ENCODE measurements at regions not wholly inside any gene's neighbourhood (a gene's known extent, or its start where the extent isn't known, plus 50 kb on each side); places are given as distances from the start of the nearest gene placed in this dataset.

DNA sequence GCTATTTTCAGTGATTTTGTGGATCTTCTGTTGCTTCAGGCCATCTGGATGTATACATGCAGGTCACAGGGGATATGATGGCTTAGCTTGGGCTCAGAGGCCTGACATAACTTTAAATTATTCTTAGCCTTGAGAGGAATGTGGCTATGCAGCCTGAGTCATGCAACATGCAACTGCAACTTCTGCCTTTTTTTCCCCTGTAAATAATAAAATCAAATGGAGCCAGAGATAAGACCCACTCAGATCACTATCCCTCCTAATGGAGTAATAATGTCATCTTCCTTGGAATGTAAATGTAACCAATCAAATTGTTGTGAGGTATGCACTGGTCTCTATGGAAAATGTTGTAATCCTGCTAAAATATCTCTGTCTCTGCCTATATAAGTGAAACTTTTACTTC is 54.9 kb downstream of the MAGEB17 start:
- DNase-seq (ENCODE audit: low read depth in 2 of 2): no peak

DNA sequence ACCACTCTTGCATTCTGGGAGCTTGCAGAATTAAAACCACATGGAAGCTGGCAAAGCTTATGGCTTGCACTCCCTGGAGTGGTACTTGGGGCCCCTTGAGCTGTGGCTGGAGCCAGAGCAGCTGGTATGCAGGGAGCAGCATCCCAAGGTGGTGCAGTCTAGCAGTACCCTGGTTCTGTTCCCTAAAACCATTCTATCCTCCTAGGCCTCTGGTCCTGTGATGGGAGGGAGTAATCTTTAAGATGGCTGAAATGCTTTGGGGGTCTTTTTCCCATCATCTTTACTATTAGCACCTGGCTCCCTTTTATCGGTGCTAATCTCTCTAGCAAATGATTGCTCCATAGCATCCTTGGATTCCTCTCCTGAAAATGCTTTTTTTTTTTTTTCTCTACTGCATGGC is 56.1 kb downstream of the MAGEB17 start:
- DNase-seq (ENCODE audit: low read depth in 2 of 2): no peak

DNA sequence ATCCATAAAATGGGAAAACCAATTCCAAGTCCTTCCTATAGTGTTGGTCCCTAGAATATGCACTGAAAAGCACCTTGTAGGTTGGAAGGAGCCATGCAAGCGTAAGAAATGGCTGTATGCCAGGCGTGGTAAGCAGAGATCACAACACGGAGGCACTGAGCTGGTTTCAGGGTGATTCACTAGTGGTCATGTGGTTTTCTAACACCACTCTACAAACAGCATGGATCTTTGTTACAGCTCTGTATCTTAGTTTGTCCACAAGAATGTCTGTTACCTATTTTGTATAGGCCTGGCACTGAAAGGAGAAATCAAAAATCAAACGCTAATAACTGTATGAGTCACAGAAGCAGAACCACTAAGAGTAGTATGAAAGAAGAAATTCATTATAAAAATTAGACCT is 71.9 kb downstream of the MAGEB17 start:
- no peak for DNase-seq (ENCODE audit: low read depth in 2 of 2)

DNA sequence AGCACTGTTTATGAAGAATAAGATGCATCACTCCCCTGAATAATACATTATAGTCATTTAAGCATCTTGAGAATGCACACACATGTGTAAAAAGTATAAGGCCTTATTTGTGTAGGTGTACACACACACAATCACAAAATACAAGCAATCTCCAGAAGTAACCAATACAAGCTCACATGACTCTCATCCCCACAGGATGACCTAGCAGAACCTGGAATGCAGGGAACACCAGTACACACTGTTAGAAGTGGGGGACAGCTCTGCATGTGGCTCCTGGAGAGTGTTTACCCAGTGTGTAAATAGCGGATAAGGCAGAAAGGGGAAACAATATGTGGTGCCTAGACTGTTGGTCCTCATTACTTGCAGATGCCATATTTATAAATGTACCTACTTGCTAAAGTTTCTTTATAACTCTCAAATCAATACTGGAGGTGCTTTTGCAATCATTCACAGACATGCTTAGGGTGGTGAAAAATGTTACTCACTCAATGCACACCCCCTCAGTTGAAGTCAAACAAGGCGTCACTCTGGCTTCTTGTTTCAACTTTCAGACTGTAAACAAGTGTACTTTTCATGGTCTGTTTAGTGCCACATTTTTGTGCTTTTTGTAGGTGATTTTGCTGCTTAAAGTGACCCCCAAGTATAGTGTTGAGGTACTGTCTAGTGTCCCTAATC is 73.1 kb downstream of the MAGEB17 start:
- no peak for DNase-seq (ENCODE audit: low read depth in 2 of 2)

DNA sequence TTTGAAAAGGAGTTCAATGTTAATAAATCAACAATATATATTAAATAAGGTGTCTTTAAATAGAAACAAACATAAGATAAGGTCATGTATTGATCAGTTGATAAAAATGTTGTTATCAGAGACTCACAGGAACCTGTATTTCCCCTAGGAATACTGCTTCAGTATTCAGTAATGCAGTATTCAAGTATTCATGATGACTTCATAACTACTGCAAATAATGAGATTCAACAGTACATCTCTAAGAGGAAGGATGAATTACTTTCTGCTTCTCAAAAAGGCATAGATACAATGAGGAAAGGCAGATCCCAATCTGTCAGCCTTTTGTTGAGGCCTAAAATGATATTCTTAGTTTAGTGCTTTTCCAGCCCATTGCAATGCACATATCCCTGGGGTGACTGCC is 73.7 kb downstream of the MAGEB17 start:
- DNase-seq (ENCODE audit: low read depth in 2 of 2): no peak

DNA sequence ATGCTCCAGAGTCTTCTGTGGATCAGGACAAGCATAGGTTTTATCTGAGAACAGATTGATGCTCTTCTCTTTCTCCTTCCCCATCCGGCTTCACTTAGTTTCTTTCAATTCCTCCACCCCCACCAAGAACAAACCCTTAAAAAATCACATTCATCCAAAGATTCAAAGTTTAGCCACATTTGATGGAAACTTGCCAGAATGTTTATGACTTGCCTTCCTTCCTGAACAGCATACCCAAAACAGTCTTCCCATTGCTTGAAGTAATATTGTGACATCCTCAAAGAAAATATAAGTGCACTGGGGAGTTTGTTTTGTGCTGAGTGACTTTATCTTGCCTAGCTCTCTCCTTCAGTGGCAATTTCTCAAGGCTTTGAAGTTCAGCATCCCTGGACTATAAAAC is 83.0 kb downstream of the MAGEB17 start:
- DNase-seq (ENCODE audit: low read depth in 2 of 2): no peak

DNA sequence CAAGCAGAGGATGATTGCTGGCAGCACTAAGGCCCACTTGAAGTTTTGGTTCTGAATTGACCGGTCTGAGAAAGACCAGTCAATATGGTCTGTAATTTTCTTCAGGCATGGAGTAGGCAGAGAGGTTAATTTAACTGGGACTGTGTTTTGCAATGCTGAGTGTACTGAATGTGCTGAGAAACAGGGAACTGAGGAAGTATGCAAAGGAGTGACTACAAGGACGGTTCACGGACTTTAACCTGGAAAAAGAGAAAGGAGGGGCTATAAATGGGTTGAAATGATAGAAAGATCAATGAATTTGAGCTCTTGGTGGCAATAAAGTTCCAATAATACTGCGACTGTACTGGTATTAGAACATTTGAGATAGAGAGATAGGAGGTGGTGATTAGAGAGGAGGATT is 84.5 kb downstream of the MAGEB17 start:
- DNase-seq (ENCODE audit: low read depth in 2 of 2): no peak

DNA sequence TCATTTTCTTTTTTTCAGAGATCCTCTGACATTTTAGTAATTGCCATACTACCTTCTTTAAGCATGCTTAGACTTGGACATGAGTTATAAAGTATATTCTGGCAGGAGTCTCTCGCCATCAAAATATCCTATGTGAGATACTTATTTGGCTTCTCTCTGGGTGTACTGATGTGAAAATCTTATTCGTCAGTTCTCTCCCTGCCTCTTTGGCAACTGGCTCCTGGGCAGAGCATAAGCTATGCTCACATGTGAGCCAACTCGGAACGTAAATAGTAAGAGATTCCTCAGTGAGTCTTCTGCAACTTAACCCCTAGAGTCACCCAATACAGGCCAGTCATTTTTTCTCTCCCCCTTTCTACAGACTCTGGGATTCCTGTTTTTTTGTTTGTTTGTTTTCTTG is 91.6 kb downstream of the MAGEB17 start:
- DNase-seq (ENCODE audit: low read depth in 2 of 2): no peak

DNA sequence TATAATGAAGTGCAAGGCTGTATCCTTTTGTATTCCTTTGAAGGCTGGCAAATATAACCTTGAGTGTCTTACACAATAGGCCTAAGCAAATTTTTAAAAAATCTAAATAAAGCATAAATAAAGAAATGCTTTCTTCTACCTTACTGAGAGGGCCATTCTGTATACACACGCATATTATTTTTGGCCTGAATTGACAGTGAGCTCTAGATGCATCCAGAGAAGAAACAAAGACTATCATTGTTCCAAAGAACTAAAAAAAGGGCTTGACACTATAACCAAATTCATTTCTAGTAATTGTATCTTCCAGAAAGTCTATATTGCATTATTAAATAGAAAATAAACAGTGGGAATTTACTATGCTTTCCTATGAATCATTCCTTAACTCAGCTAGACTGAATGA is 100.2 kb downstream of the MAGEB17 start:
- no peak for DNase-seq (ENCODE audit: low read depth in 2 of 2)

DNA sequence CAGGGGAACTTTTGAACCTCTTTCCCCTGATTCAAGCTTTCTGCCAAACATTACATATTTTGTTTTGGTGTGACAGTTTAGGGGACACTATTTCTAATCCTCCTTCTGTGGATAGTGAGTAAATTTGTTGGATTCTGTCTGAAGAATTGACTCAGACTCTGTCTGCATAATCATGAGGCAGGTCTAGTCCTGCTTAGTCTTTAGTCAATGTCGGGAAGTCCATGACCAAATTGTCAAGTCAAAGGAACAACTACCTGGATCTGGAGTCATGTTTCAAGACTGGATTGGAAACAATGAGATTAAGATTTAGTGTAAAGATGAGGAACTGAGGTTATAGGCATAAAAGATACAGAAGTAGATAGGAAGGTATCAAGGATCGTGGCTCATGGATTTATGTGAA is 100.9 kb downstream of the MAGEB17 start:
- DNase-seq (ENCODE audit: low read depth in 2 of 2): no peak

DNA sequence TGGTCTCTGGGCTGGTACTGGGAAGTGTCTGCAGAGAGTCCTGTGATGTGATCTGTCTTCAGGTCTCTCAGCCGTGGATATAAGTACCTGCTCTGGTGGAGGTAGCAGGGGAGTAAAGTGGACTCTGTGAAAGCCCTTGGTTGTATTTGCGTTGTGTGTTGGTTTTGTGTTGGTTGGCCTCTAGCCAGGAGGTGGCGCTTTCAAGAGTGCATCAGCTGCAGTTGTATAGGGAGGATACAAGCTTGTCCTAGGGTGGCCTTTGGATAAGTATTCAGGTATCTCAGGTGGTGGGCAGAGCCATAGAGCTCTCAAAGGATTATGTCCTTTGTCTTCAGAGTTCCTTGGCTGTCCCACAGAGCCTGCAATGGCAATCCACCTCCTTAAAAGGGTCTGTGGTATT is 111.6 kb downstream of the MAGEB17 start:
- no peak for DNase-seq (ENCODE audit: low read depth in 2 of 2)

DNA sequence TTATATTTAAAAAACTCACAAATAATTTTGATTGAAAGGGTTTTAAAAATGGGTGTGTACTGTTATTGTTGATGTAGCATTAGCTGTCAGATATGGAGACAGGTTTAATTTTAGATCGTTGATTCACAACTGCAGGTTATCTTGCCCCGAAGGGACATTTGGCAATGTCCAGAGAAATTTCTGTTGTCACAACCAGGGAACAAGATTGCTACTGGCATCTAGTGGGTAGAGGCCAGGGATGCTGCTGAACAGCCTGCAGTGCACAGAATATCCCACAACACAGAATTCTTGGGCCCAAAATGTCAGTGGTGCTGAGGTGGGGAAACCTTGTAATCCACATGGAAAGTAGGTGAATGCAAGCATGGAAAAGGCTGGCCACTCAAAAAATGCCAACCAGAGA is 114.9 kb downstream of the MAGEB17 start:
- no peak for DNase-seq (ENCODE audit: low read depth in 2 of 2)

DNA sequence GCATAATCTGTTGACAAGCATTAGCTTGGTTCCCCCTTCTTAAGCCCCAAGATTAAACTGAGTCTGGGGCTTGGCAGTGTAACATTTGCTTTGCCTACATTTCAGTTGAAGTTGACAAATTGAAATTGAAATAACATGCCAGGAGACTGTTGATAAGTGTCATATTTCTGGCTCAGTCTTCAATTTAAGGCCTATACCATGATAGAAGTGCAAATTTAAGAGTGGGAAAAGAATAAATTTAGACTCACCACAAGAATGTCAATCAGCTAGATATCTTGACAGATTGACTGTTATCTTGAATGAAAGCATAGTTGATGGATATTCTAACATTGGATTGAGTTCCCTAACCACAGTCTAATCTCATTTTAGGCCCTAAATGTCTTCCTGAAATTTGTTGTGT is 117.6 kb downstream of the MAGEB17 start:
- DNase-seq (ENCODE audit: low read depth in 2 of 2): no peak

DNA sequence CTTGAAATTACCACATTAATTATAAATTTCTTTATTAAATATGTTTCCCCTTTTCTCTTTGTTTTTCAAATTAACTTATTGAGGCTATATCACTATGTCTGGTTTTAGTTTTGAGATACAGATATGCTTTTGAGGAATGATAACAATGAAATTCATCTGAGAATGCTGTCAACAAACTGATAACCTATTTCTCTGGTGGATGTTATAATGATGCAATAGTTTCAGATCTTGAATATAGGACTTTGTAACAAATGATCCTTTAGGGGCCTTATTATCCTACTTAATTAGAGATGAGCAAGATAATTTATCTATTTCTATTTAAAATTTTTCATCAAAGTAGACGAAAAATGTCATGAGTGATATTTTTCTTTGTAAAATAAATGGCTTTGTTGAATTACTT is 123.7 kb downstream of the MAGEB17 start:
- no peak for DNase-seq (ENCODE audit: low read depth in 2 of 2)

DNA sequence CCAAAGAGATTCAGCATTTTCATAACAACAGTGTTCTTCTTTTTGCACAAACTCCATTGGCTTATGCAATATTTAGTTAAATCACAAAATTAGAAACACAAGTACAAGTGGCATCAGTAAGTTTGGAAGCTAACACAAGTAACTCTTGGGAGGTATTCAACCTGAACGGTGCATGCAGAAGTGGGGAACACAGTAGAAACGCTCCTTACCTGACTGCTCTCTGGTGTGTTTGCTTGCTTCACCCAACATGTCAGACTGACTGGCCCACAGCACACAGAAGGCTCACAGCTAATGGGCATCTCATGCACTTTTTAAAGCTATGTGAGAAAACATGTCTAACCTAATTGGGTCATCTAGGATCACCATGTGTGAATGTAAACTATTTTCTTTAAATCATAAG is 133.6 kb downstream of the MAGEB17 start:
- DNase-seq (ENCODE audit: low read depth in 2 of 2): no peak

DNA sequence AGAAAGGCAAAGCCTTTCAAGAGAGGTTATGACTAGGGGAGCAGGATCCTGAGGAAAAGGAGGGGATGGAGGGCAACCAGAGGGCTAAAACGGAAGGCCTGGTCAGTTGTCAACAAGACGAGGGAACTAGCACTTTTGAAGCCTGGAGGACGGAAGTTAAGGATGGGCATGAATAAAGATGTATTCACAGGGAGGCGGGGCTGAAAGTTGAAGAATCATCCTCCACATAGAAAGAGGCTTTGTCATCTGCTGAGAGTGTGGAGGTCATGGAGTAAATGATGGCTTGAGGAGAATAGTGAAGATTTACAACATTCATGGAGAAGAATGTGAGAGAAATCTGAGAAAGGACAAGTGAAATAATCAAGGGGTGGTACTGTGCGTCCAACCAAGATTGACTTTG is 137.5 kb downstream of the MAGEB17 start:
- no peak for DNase-seq (ENCODE audit: low read depth in 2 of 2)

DNA sequence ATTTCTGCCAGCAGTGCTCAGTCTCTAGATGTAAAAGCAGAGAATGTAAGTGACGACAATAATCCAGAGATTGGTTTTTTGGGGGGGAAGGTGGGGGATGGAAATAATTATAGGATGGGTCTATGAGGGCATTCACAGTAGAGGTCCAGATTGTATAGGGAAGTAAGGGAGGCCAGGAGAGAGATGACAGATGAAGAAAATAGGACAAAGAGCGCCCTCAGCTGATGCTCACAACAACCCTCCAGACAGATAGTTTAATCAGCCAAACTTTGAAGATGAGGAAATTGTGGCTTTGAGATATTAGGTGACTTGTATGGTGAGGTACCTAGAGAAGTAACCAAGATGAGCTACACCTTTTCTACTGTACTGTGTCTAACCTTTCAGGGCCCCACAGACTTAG is 137.9 kb downstream of the MAGEB17 start:
- no peak for DNase-seq (ENCODE audit: low read depth in 2 of 2)

DNA sequence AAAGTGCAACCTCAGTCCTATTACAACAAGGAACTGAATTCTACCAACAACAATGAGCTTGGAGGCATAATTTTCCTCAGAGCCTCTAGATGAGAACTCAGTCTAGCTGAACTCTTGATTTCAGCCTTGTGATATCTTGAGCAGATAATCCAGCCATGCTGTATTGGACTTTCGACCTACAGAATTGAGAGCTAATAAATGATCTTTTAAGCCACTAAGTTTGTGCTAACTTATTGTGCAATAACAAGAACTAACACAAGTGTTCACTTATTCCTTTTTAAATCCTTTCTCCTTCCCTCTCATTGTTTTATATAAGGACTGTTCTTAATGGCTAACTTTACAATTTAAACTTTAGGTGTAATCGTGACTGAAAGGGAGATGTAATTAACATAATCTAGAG is 140.7 kb downstream of the MAGEB17 start:
- DNase-seq (ENCODE audit: low read depth in 2 of 2): no peak

DNA sequence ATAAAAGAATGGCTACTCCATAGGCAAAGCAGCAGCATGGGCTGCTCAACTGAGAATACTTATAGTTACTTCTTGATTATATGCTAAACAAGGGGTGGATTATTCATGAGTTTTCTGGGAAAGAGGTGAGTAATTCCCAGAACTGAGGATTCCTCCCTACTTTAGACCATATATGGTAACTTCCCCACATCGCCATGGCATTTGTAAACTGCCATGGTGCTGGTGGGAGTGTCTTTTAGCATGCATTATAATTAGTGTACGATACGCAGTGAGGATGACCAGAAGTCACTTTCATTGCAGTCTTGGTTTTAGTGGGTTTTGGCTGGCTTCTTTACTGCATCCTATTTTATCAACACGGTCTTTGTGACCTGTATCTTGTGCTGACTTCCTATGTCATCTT is 141.5 kb downstream of the MAGEB17 start:
- no peak for DNase-seq (ENCODE audit: low read depth in 2 of 2)

DNA sequence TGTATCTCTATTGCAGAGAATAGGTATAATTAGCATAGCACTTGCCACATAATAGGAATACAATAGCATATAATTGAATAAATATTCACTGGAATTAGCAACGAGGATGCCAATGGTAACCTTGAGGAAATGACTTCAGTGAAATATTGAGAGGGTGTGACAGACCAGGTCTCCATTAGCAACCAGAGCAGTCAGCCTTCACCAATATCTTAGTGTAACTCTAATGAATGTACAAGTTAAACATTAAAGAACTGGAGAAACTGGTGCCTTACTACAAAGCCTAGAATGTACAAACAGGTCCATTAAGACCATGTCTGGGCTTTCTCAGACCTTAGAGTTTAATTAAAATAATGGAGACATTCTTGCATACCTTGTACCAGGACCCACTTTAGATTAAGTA is 143.0 kb downstream of the MAGEB17 start:
- DNase-seq (ENCODE audit: low read depth in 2 of 2): no peak

DNA sequence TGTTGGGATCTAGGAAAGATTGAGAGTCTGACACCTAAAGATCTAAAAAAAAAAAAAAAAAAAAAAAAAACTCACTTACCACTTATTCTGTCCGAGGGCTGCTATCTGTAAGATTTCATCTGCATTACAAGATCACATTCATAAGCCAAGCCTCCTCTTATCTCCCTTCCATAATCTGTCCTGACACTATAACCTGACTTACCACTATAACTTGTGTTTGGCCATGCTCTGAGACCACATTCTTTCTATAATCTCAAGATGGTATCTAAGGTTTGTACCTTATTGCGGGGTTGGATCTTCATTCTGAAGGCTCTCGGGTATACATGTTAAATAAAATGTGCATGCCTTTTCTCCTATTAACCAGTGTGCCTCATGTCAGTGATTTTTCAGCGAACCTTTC is 144.4 kb downstream of the MAGEB17 start:
- no peak for DNase-seq (ENCODE audit: low read depth in 2 of 2)

DNA sequence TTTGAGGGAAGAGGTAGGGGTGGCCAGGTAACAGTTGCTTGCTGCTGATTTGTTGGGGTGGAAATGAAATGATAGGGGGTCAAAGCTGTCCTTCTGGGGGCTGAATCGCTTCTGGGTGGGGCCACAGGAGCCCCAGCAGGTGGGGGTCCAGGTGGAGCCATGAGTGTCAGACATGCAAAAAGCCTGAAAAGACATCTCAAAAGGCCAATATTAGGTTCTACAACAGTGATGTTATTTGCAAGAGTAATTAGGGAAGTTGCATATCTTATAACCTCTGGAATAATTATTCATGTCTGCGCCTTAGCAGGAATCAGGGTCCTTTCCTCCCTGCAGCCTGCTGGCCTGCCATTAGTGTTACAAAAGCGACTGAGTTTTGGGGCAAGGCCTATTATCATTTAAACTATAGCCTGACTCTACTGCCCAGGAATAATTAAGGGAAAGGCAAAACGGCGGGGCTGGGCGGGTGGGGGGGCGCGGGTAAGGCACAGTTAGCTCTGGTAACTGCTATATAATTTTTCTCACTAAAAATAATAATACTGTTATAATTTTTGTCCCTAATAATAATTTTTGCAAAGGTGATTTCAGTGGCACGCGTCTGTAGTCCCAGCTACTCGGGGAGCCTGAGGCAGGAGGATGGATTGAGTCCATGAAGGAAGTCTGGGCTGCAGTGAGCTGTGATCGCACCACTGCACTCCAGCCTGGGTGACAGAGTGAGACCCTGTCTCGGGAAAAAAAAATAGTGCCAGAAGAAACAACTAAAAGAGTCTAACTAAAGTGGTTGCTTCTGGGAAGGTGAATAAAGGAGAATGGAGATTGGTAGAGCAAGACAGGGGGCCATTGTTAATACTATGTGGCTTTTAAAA is 145.7 kb downstream of the MAGEB17 start:
- no peak for DNase-seq (ENCODE audit: low read depth in 2 of 2)

DNA sequence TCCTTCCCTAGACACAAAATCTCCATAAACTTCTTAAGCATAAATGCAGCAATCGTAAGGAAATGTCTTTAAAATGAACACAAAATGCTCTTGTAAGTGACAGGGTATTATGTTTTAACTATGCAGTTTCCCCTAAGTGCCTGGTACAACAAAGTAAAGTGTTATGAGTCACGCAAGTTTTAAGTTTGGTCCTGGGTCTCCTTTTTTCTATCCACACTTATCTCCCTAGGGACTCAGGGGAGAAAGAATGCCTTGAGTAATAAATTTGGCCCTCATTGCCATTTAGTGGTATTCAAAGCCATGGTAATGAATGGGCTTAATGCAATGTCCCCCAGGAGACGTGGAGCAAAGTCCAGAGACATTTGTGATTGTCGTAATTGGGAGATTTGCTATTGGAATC is 149.1 kb downstream of the MAGEB17 start:
- DNase-seq (ENCODE audit: low read depth in 2 of 2): no peak

DNA sequence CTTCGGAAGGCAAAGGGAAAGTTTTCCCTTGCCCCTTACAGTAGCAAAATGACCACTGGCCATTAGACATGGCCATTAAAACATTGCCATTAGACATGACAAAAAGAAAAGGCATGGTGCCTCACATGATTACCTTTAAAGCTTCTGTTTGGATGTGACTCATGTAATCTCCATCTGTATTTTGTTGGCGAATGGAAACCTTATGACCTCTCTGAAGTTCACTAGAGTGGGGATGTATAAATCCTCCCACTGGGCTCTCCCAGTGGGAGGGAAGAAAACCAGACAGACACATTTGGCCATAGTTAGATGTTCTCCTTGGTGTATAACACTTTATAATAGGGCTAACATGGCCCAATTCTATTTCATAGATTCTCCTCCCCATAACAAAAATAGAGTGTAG is 152.6 kb downstream of the MAGEB17 start:
- DNase-seq (ENCODE audit: low read depth in 2 of 2): no peak
